ENCODE measurements at regions not wholly inside any gene's neighbourhood (a gene's known extent, or its start where the extent isn't known, plus 50 kb on each side); places are given as distances from the start of the nearest gene placed in this dataset.

DNA sequence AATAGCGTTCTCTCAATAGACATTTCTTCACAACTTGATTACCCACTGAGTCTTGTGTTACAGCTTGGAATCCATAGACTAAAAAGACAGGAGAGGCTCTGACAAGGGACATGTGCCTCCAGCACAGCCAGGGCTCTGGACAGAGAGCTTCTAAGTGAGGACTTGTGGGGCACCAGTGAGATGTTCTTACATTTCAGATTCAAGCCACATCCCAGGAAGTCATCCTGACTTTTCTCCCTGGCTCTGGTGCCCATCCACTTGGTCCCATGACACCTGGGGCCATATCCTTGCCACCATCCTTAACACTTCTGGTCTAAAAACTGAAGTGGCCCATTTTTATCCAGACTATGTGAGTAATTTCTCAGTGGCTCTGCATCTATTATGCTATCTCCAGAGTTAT is 440.1 kb downstream of the TCERG1L start:
- DNase-seq (ENCODE audit: low read depth): no peak

- DNase-seq (ENCODE audit: low read depth): no peak
Observed at GRCh38 chr10:130873636-130874035, 437.9 kb downstream of the TCERG1L start.

DNA sequence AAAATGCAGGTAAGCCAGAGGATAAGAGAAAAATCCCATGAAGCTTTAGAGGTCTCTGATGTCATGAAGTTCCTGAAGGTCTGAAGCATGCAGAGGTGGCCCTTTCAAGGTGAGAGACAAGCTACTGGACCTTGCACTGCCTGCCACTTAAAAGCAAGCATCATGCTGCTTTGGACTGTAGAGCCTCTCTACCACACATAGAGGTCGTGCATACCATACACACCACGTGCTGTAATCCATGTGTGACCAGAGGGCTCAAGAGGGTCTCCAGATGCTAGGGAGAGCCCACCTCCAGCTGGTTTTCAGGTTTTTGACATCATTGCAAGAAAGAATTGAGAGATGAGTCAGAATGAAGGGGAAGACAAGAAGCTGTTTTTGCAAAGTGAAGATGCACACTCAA is 436.4 kb downstream of the TCERG1L start:
- DNase-seq (ENCODE audit: low read depth): no peak

DNA sequence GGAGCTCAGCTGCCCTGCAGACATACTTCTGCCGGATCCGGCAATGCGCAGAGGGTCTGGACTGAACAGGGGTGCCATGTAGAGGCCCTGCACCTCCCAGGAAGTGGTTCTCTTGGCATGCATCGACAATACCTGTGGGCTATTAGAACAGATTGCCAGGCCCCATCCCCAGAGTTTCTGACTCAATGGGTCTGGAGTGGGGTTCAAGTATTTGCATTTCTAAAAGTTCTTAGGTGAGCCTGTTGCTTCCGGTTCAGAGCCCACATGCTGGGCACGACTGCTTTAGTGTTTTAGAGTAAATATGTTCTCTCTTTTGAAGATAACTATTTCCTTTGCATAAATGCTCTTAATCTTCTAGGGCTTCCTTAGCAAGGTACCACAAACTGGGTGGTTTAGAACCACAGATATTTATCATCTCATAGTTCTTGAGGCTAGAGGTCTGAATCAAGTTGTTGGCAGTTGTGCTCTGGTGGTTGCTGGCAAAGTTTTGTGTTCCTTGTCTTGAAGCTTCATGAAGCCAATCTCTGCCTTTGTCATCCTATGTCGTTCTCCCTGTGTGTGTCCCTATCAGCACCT is 435.5 kb downstream of the TCERG1L start:
- no peak for DNase-seq (ENCODE audit: low read depth)

DNA sequence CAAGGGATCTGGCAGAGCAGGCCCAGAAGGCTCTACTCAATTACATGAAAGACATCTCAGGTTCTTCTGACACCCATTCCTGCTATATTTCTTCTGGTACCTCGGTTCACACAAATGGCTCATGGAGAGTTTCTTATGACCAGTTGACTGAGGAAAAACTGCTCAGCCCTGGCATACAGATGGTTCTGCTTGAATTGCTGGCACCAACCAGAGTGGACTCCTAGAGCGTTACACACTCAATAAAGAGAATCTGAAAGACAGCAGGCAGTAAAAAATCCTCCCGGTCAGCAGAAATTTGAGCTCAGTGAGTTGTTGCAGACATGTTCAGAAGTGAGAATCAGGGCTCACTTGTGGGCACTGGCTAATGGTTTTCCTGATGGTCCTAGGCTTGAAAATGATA is 434.4 kb downstream of the TCERG1L start:
- no peak for DNase-seq (ENCODE audit: low read depth)

GRCh38 chr10:130878131-130878530 is 433.4 kb downstream of the TCERG1L start:
- DNase-seq (ENCODE audit: low read depth): no peak

- no peak for DNase-seq (ENCODE audit: low read depth)
Observed at GRCh38 chr10:130882906-130883305, 428.6 kb downstream of the TCERG1L start.

DNA sequence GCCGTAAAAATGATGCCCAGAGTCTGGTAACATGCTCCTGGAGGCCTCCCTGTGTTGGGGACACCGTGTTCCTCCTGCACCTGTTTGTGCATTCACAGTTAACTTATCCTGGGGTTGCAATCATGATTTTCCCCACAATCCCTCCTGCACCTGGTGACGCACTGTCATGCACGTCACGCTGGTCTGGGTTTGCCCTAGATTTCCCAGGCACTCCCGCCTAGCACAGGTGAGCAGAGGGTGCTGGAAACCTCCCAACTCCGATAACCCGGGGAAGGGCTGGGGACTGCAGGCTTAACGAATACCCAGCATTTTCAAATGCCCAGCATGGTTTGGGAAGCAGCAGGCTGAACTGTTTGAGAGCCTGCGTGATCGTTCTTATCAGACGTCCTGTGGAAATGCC is 427.1 kb downstream of the TCERG1L start:
- no peak for DNase-seq (ENCODE audit: low read depth)

DNA sequence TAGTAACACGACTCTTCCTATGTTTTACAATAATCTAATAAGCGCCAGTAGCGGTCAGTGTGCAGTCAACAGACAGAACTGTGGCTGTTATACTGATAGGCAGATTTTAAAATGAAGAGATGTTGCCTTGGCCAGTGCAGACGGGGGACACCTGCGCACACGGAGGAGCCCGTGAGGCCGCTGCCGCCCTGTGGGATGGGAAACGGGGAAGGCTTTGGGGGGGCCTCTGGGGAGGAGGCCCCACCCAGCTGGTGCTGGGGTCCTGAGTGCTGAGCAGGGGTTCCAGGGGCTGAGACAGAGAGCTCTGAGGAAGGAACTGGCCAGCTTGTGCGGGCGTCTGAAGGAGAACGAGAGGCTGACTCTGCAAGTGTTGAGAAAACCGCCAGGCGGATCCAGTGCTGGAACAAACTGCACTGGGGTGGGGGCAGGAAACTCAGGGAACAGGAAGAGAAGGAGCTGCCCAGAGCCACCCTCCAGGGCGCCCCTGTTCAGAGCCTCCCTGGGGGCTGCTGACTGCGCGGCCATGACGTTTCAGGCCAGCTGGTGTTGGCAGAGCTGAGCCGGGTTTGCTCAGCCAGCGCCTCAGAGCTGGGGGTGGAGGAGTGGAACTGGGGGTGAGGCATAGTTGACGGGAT is 426.4 kb downstream of the TCERG1L start:
- no peak for DNase-seq (ENCODE audit: low read depth)

- DNase-seq (ENCODE audit: low read depth): no peak
Observed at GRCh38 chr10:130887170-130887569, 424.4 kb downstream of the TCERG1L start.

GRCh38 chr10:130888493-130888892 is 423.0 kb downstream of the TCERG1L start:
- DNase-seq (ENCODE audit: low read depth): no peak

DNA sequence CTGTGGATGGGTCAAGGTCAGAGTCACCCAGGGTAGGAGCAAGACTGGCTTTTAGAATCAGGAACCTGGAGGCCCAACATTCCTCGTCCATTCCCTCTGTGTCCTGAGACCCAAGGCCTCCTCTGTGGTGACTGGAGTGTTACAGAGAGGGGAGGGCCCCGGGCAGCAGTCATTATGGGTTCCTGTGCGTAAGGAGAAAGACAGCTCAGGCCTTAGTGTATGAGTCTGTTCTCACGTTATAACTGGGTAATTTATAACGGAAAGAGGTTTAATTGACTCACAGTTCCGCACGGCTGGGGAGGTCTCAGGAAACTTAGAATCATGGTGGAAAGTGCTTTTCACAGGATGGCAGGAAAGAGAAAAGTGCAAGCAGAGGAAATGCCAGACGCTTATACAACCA is 422.3 kb downstream of the TCERG1L start:
- no peak for DNase-seq (ENCODE audit: low read depth)

DNA sequence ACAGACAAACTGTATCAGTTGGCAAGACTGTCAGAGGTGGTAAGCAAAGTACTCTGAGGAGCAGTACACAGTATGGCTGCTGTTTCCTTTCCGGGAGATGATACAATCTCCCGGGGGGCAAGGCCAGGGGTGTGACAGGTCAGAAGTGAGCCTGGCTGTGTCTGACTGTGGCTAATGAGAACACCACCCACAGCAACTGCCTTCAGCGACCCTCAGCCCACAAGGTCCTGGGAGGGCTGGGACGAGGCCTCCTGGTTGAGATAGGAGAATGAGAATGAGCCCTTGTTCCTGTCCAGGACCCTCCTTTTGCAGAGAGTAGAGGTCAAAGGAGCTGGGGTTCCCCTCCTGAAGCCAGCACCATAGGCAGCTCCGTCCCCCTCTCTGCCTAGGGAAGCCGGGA is 421.7 kb downstream of the TCERG1L start:
- no peak for DNase-seq (ENCODE audit: low read depth)

GRCh38 chr10:130891066-130891465 is 420.5 kb downstream of the TCERG1L start:
- DNase-seq (ENCODE audit: low read depth): no peak

GRCh38 chr10:130894471-130894870 is 417.1 kb downstream of the TCERG1L start:
- no peak for DNase-seq (ENCODE audit: low read depth)

- no peak for DNase-seq (ENCODE audit: low read depth)
Observed at GRCh38 chr10:130895161-130895560, 416.4 kb downstream of the TCERG1L start.

GRCh38 chr10:130897815-130898214 is 413.7 kb downstream of the TCERG1L start:
- no peak for DNase-seq (ENCODE audit: low read depth)

DNA sequence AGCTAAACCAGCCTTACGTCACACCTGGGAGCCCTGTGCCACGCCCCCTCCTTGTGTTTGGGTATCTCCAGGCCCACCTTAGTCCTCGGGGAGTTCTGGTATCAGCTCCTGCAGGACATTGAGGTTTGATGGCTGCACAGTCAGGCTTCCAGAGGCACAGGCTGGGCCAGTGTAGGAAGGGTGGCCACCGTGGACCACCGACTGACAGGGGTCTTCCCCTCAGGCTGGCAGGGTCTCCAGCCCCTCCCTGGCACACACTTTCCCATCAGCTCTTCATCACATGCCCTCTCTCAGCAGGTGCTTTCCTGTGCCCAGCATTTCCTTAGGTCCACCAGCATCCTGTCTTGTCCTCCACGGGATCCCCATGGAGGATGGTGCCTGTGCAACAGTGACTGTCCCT is 413.1 kb downstream of the TCERG1L start:
- DNase-seq (ENCODE audit: low read depth): no peak

GRCh38 chr10:130899856-130900255 is 411.7 kb downstream of the TCERG1L start:
- DNase-seq (ENCODE audit: low read depth): no peak

DNA sequence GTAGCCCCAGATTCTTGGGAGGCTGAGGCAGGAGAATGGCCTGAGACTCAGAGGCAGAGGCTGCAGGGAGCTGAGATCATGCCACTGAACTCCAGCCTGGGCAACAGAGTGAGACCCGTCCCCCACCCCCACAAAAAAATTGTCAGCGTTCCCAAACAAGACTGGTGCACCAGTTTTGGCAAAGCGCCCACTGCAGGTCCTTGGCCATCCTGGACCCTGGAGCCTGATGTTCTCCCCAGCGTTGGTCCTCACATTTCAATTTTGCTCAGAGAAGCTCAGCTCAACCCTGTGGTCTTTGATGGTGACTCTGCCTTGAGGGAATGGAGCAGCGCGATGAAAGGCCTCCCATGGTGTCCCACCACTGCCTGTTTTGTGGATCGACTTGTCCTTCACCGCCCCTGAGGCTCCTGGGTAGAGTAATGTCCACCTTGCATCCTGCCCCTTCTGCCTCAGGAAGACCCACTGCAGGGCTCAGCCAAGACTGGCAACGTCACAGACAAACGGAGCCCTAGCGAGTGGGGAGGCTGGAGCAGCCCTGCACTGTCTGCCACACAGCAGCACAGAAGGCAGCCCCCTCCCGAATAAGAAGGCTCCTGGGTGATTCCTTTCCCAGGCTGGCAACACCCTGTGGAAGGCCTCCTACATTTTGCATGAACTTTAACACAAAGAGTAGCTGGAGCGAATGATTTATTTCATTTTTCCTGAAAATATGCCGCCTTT is 410.9 kb downstream of the TCERG1L start:
- no peak for DNase-seq (ENCODE audit: low read depth)

- no peak for DNase-seq (ENCODE audit: low read depth)
Observed at GRCh38 chr10:130901311-130902165, 410.0 kb downstream of the TCERG1L start.

DNA sequence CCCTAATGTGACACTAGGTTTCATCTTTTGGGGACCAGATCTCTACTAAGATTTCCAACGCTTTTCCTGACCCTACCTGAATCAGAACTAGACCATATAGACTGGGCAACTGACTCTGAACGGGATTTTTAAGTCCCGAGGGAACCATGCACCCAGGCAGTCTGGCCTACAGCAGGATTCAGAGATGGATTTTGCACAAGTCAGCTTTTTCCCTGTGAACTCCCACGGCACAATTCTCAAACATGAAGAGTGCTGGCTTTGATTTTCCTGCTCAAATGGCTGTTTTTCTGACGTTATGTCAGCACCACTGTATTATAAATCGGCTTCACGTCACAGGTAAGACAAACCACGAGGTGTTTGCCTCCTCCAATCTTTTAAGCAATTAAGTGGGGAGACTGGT is 409.1 kb downstream of the TCERG1L start:
- DNase-seq (ENCODE audit: low read depth): no peak

- DNase-seq (ENCODE audit: low read depth): no peak
Observed at GRCh38 chr10:130902929-130903328, 408.6 kb downstream of the TCERG1L start.
